GM18498 (cell line): ENCODE measurements at regions not wholly inside any gene's neighbourhood (a gene's known extent, or its start where the extent isn't known, plus 50 kb on each side); places are given as distances from the start of the nearest gene placed in this dataset.
A peak's percentile ranks its signal among the peaks of the same experiment; 100 is the strongest.
"Not testable (repeated sequence)": the region's sequence is repeated elsewhere in the genome, so short reads cannot be mapped to it uniquely, and the experiment has no call there.

Experiments
- ATAC-seq: cut with Tn5 transposase; IDR thresholded peaks from one replicate; pipeline ENCODE4 v1.9.1; 2021; ENCODE audit warnings: mild to moderate bottlenecking, moderate library complexity; ENCODE audit not compliant: unreplicated experiment

GRCh38 chr9:73056245-73056644 is 95.4 kb upstream of the ANXA1 start:
- ATAC-seq: no peak

- ATAC-seq: no peak
Observed at GRCh38 chr9:73054091-73054490, 97.6 kb upstream of the ANXA1 start.

DNA sequence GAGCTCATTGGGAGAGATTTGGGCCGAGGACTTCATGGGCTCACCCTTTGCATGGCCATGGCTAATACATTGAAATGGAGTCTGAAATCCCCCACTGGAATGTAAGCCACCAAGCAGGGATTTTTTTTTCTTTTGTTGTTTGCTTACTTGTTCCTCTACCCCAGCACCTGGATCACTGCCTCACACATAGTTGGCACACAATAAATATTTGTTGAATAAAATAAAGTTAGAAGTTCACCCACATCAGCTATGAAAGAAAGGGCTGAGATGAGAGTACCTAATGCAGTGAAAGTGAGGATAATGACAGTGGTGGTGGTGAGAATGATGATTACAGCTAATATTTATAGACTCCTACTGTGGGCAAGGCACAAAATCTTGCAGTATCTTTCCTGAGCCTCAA is 98.1 kb upstream of the ANXA1 start:
- no peak for ATAC-seq

- no peak for ATAC-seq
Observed at GRCh38 chr9:73050887-73051550, 98.2 kb upstream of the ALDH1A1 start.

- ATAC-seq: no peak
Observed at GRCh38 chr9:73050065-73050816, 97.4 kb upstream of the ALDH1A1 start.

DNA sequence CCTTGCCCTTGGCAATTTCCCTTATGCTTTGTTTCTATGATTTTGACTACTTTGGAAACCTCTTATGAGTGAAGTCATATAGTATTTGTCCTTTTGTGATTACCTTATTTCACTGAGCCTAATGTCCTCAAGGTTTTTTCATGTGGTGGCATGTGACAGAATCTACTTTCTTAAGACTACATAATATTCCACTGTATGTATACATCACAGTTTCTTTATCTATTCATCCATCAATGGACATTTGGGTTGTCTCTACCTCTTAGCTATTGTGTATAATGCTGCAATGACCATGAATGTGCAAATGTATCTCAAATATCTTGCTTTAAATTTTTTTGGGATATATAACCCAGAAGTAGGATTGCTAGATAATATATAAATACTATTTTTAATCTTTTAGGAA is 96.4 kb upstream of the ALDH1A1 start:
- ATAC-seq: no peak

- no peak for ATAC-seq
Observed at GRCh38 chr9:73046769-73047168, 93.9 kb upstream of the ALDH1A1 start.

DNA sequence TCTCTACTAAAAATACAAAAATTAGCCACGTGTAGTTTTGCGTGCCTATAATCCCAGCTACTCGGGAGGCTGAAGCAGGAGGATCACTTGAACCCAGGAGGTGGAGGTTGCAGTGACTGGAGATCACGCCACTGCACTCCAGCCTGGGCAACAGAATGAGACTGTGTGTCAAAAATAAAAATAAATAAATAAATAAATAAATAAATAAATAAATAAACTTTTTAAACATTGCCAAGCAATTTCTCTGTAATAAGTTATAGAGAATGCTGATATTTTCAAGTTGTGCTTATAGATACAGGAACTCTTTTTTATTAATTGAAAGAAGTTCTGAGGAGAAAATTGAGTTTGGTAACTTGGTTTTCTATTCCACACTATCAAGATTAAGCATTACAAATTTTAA is 91.9 kb upstream of the ALDH1A1 start:
- not testable (repeated sequence) for ATAC-seq

GRCh38 chr9:73042155-73042554 is 89.3 kb upstream of the ALDH1A1 start:
- no peak for ATAC-seq

DNA sequence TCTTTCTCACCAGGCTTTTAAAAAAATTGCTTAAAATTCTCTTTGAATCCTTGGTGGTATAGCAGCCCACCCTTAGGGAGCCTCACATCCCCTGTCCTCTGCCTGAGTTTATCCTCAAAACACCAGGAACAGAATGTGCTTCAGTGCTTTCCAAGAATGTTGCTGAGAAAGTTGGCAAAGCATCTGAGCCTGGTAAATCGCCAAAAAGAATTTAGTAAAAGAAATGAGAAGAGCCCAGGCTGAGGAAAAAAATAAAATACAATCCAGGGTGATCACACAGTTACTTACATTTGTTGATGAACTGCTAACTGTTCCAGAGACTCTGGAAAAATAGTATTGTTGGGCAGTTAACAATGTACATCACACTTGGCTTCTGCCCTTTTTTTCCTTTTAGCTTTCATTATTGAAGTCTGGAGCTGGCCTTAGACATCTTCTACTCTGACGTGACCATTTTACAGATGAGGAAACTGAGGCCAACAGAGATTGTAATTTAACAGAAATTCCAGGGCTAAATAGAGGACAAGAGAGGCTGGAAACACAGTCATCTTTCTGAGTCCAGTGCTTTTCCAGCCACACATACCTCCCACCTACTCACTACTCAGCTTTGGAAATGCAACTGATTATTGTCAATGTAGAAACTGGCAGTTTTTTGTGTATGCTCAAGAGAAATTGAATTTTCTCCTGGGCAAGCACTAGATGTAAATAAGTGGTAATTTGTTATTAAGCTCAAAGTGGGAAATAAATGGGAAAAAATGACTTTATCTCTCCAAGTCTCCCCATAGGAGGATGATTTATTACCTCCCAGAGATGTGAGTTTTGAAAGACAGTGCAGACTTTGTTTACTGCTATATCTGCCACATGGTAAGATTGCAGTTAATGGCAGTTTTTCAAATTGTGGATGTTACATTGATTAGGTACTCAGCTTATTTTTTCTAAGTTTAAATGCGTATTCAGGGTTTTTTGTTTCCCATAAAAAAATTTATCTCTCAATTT is 86.7 kb upstream of the ALDH1A1 start:
- no peak for ATAC-seq

- ATAC-seq: no peak
Observed at GRCh38 chr9:73038613-73039012, 85.8 kb upstream of the ALDH1A1 start.

- no peak for ATAC-seq
Observed at GRCh38 chr9:73038089-73038509, 85.2 kb upstream of the ALDH1A1 start.

DNA sequence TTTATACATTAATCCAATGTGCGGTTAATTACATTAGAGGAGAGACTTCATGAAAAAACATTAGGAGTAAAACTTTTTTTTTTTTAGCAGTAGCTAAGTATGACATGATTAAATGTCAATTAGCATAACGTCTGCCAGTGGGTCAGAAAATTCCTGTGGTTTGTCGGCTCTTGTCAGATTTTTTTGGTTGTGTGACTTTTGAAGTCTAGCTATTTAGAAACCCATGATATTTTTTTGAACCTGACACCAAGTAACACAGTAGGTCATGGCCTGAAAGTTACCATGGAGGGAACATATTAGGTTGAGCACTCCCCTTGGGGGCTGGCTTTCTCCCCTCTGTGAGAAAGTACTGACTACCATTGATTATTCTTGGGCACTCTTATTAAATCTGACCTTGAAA is 84.8 kb upstream of the ALDH1A1 start:
- no peak for ATAC-seq

DNA sequence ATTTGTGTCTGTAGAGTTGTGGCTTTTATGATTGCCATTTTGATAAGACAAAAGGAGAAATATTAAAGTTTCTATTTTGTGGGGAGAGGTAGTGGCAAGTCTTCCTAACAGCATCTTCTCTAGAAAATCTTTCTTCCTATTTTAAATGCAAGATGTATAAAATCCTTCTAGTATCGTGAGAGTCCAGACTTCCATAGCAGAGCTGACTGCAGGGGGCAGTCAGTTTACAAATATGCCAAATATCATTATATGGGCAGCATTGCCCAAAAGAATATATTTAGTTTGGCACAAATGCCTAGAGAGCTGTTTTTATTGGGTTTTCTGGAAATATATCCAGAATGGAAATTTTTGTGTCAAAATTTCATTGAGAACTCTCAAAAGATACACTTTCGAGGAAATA is 82.1 kb upstream of the ALDH1A1 start:
- no peak for ATAC-seq

GRCh38 chr9:73031350-73031749 is 78.5 kb upstream of the ALDH1A1 start:
- no peak for ATAC-seq

- ATAC-seq: no peak
Observed at GRCh38 chr9:73030370-73031030, 77.6 kb upstream of the ALDH1A1 start.

GRCh38 chr9:73029346-73029745 is 76.5 kb upstream of the ALDH1A1 start:
- no peak for ATAC-seq

DNA sequence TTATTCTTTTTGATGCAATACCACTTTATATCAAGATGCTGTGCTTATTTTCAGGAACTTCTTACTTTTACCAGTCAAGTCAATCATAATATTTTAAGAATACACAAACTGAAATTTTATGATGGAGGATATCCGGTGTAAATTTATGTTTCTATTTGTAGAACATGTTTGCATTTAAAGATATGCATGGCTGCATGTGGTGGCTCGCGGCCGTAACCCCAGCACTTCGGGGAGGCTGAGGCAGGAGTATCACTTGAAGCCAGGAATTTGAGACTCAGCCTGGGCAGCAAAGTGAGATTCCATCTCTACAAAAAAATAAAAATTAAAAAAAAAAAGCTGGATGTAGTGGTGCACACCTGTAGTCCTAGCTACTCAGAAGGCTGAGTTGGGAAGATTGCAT is 73.5 kb upstream of the ALDH1A1 start:
- no peak for ATAC-seq

DNA sequence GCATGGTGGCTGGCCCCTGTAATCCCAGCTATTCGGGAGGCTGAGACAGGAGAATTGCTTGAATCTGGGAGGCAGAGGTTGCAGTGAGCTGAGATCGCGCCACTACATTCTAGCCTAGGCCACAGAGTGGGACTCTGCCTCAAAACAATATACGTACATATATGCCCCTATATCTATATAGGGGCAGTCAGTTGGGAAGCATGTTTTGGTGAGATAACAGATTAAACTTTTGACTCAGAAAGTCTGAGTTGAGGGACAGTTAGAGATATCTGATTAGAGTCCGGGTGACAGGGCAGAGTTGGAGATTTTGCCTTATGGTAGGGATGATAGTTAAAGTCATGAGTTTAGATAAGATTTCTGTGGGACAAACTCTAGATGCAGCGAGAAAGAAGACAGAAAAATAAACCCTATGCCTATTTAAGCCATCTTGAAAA is 71.8 kb upstream of the ALDH1A1 start:
- no peak for ATAC-seq

GRCh38 chr9:73023025-73023541 is 70.2 kb upstream of the ALDH1A1 start:
- ATAC-seq: peak; percentile 74

DNA sequence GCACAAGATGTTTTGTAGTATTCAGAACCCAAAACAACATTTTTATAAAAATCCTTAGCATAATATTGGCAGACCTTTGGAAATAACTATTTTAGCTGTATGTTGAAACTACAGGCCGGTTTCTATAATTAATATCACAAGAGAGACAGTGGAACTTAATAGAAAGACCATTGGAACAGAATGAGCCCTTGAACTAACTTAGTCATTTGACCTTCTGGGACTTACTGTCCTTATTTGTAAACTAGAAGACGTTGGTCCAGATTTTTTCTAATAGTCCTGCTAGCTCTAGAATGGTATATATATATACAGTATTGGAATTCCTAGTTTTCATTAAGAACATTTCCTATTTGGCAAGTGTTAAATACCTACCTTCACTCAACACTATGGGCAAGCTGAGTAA is 69.5 kb upstream of the ALDH1A1 start:
- ATAC-seq: no peak
